ENCODE measurements at regions not wholly inside any gene's neighbourhood (a gene's known extent, or its start where the extent isn't known, plus 50 kb on each side); places are given as distances from the start of the nearest gene placed in this dataset.

GRCh38 chr13:85277748-85278147 lies 521.5 kb downstream of the SLITRK6 start:
- H3K27me3 ChIP-seq (ENCODE audit: insufficient read depth, poor library complexity, severe bottlenecking), result no peaks in the 10 kb centered on the region
- H3K4me3 ChIP-seq (replicated peaks; ENCODE audit: insufficient read depth, low read length), result no peak overlapping the region
- no peak for TF ChIP-seq SPI1 (IDR thresholded peaks at IDR 0.05; ENCODE audit: borderline replicate concordance, low read depth)
- no peak for DNase-seq (ENCODE audit: low read depth in 1 of 2, low spot score in 1 of 2)
- no peak overlapping the region for H3K27ac ChIP-seq (replicated peaks)

- DNase-seq (ENCODE audit: low read depth in 1 of 2, low spot score in 1 of 2), result no peak
- Histone ChIP-seq H3K27ac (replicated peaks) (no peak overlapping the region), H3K27me3 (ENCODE audit: insufficient read depth, poor library complexity, severe bottlenecking) (no peaks in the 10 kb centered on the region), H3K4me3 (replicated peaks; ENCODE audit: insufficient read depth, low read length) (no peak overlapping the region)
- TF ChIP-seq GABPA (IDR thresholded peaks at IDR 0.05; ENCODE audit: low read depth) (no peak), POLR2AphosphoS5 (IDR thresholded peaks at IDR 0.05; ENCODE audit: low read depth) (no peak), SPI1 (IDR thresholded peaks at IDR 0.05; ENCODE audit: borderline replicate concordance, low read depth) (no peak), CTCF (IDR thresholded peaks at IDR 0.05; ENCODE audit: insufficient read depth, low read length) (no peak), REST (IDR thresholded peaks at IDR 0.05; ENCODE audit: insufficient replicate concordance, low read depth) (no peak)
Observed at GRCh38 chr13:85266771-85267170, 532.4 kb downstream of the SLITRK6 start.

- DNase-seq (ENCODE audit: low read depth in 1 of 2, low spot score in 1 of 2), result no peak
Observed at GRCh38 chr13:85266331-85266730, 532.9 kb downstream of the SLITRK6 start.

GRCh38 chr13:85265296-85265695 lies 533.9 kb downstream of the SLITRK6 start:
- Histone ChIP-seq H3K27ac (replicated peaks) (no peak overlapping the region), H3K4me3 (replicated peaks; ENCODE audit: insufficient read depth, low read length) (no peak overlapping the region), H3K27me3 (ENCODE audit: insufficient read depth, poor library complexity, severe bottlenecking) (no peaks in the 10 kb centered on the region)
- no peak for DNase-seq (ENCODE audit: low read depth in 1 of 2, low spot score in 1 of 2)
- TF ChIP-seq SPI1 (IDR thresholded peaks at IDR 0.05; ENCODE audit: borderline replicate concordance, low read depth) (no peak), GABPA (IDR thresholded peaks at IDR 0.05; ENCODE audit: low read depth) (no peak)

More at GRCh38 chr13:85266331-85266730, 532.9 kb downstream of the SLITRK6 start:
- no peak for TF ChIP-seq GABPA (IDR thresholded peaks at IDR 0.05; ENCODE audit: low read depth)
- Histone ChIP-seq H3K4me3 (replicated peaks; ENCODE audit: insufficient read depth, low read length) (no peak overlapping the region), H3K27me3 (ENCODE audit: insufficient read depth, poor library complexity, severe bottlenecking) (no peaks in the 10 kb centered on the region), H3K27ac (replicated peaks) (no peak overlapping the region)

- H3K4me3 ChIP-seq (replicated peaks; ENCODE audit: insufficient read depth, low read length), result no peak overlapping the region
Observed at GRCh38 chr13:85262499-85262898, 536.7 kb downstream of the SLITRK6 start.

GRCh38 chr13:85261757-85262346 lies 537.4 kb downstream of the SLITRK6 start:
- TF ChIP-seq SPI1 (IDR thresholded peaks at IDR 0.05; ENCODE audit: borderline replicate concordance, low read depth), result no peak
- TF ChIP-seq CTCF (IDR thresholded peaks at IDR 0.05; ENCODE audit: insufficient read depth, low read length), result peak; percentile 7
- no peak overlapping the region for H3K4me3 ChIP-seq (replicated peaks; ENCODE audit: insufficient read depth, low read length)
- H3K27me3 ChIP-seq (ENCODE audit: insufficient read depth, poor library complexity, severe bottlenecking), result no peaks in the 10 kb centered on the region
- no peak for DNase-seq (ENCODE audit: low read depth in 1 of 2, low spot score in 1 of 2)
- H3K27ac ChIP-seq (replicated peaks), result no peak overlapping the region

More at GRCh38 chr13:85262499-85262898, 536.7 kb downstream of the SLITRK6 start:
- DNase-seq (ENCODE audit: low read depth in 1 of 2, low spot score in 1 of 2), result no peak
- H3K27me3 ChIP-seq (ENCODE audit: insufficient read depth, poor library complexity, severe bottlenecking), result no peaks in the 10 kb centered on the region
- H3K27ac ChIP-seq (replicated peaks), result no peak overlapping the region
- no peak for TF ChIP-seq SPI1 (IDR thresholded peaks at IDR 0.05; ENCODE audit: borderline replicate concordance, low read depth)
- TF ChIP-seq POLR2AphosphoS5 (IDR thresholded peaks at IDR 0.05; ENCODE audit: low read depth), result no peak
